Endodermal cell (in vitro differentiated cells): ENCODE measurements at regions not wholly inside any gene's neighbourhood (a gene's known extent, or its start where the extent isn't known, plus 50 kb on each side); places are given as distances from the start of the nearest gene placed in this dataset.

Experiments used
- DNase-seq: peaks from one replicate; pipeline ENCODE4 v3.0.0-alpha.2; 2017
- H3K27ac ChIP-seq: 2 replicates; pipeline ENCODE4 v1.5.1; 2013; ENCODE audit warnings: mild to moderate bottlenecking, low read depth, low read length, moderate library complexity
- H3K27me3 ChIP-seq: 2 replicates; pipeline ENCODE4 v1.6.1; 2013; ENCODE audit warnings: mild to moderate bottlenecking, low read length, moderate library complexity; ENCODE audit not compliant: insufficient read depth, control insufficient read depth, poor library complexity, severe bottlenecking
- H3K36me3 ChIP-seq: 2 replicates; pipeline ENCODE4 v1.7.0; 2013; ENCODE audit warnings: mild to moderate bottlenecking, low read length, moderate library complexity; ENCODE audit not compliant: control insufficient read depth, insufficient read depth
- H3K4me1 ChIP-seq: one replicate; pipeline ENCODE4 v1.7.0; 2013; ENCODE audit warnings: low read length; ENCODE audit not compliant: control insufficient read depth, insufficient read depth
- H3K4me3 ChIP-seq: 2 replicates; pipeline ENCODE4 v1.5.1; 2013; ENCODE audit warnings: mild to moderate bottlenecking, low read length, moderate library complexity
- H3K9ac ChIP-seq: 2 replicates; pipeline ENCODE4 v1.6.1; 2013; ENCODE audit warnings: mild to moderate bottlenecking, low read length, moderate library complexity; ENCODE audit not compliant: poor library complexity, severe bottlenecking; ENCODE audit errors: extremely low read depth
- H3K9me3 ChIP-seq: 2 replicates; pipeline ENCODE4 v1.6.1; 2013; ENCODE audit warnings: mild to moderate bottlenecking, low read length, moderate library complexity; ENCODE audit not compliant: control insufficient read depth
- H3K27ac Mint-ChIP-seq: 2 replicates; pipeline ENCODE4 v1.8.0; 2020; ENCODE audit warnings: mixed read lengths
- H3K27me3 Mint-ChIP-seq: 2 replicates; pipeline ENCODE4 v1.8.0; 2021; ENCODE audit warnings: mild to moderate bottlenecking, mixed read lengths; ENCODE audit not compliant: insufficient read depth
- H3K36me3 Mint-ChIP-seq: 2 replicates; pipeline ENCODE4 v1.8.0; 2020; ENCODE audit warnings: low read depth, mixed read lengths
- H3K4me1 Mint-ChIP-seq: 2 replicates; pipeline ENCODE4 v1.8.0; 2020; ENCODE audit warnings: mixed read lengths
- H3K4me3 Mint-ChIP-seq: 2 replicates; pipeline ENCODE4 v1.8.0; 2020; ENCODE audit warnings: mild to moderate bottlenecking, moderate library complexity, mixed read lengths
- H3K9me3 Mint-ChIP-seq: 2 replicates; pipeline ENCODE4 v1.8.0; 2020; ENCODE audit warnings: mild to moderate bottlenecking, mixed read lengths
- WGBS, 2 experiments: methylation state at CpG; one replicate each; pipeline versions ENCODE4 v1.1.5 to v1.1.7; 2013; ENCODE audit warnings: missing lambda C conversion rate in 2 of 2, mixed read lengths in 1 of 2; ENCODE audit not compliant: insufficient coverage in 1 of 2, insufficient read length in 1 of 2; 5-methylcytosine and 5-hydroxymethylcytosine counted together
- TF ChIP-seq, protein P1 (sequence below): fragments of 200-600 bp; sonication (generic); conservative IDR thresholded peaks from 2 replicates; pipeline ENCODE4 v1.5.0; 2021; ENCODE audit warnings: antibody characterized with exemption, mild to moderate bottlenecking

DNA sequence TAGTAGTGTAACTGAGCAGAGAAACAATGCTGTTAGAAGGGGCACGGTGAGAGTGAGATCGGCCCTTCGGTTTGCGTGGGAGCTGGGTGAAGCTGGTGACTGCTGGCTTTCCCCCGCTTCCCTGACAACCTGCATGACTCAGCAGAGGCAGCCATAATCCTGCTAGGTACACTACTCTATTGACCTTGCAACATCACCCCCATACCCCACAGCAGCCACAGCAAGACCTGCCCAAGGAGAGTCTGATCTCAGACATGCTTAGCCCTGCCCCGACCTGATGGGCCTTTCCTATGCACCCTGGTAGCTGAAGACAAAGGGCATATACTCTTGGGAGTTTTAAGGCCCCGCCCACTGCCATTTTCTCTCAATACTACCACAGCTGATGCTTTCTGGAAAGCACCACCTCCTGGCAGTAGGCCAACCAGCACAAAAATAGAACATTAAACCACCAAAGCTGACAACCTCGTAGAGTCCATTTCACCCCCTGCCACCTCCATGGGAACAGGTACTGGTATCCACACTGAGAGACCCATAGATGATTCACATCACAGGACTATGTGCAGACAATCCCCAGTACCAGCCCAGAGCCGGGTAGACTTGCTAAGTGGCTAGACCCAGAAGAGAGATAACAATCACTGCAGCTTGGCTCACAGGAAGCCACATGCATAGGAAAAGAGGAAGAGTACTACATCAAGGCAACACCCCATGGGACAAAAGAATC, 75.9 kb upstream of the RGS6 start:
- WGBS, 2 experiments: 85 to 93% methylated on average over 3 to 9 of the region's 9 CpGs
- TF ChIP-seq, protein P1, sequence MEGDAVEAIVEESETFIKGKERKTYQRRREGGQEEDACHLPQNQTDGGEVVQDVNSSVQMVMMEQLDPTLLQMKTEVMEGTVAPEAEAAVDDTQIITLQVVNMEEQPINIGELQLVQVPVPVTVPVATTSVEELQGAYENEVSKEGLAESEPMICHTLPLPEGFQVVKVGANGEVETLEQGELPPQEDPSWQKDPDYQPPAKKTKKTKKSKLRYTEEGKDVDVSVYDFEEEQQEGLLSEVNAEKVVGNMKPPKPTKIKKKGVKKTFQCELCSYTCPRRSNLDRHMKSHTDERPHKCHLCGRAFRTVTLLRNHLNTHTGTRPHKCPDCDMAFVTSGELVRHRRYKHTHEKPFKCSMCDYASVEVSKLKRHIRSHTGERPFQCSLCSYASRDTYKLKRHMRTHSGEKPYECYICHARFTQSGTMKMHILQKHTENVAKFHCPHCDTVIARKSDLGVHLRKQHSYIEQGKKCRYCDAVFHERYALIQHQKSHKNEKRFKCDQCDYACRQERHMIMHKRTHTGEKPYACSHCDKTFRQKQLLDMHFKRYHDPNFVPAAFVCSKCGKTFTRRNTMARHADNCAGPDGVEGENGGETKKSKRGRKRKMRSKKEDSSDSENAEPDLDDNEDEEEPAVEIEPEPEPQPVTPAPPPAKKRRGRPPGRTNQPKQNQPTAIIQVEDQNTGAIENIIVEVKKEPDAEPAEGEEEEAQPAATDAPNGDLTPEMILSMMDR: no peak
- H3K4me3 ChIP-seq: no peak overlapping the region
- H3K27me3 Mint-ChIP-seq: peaks cover 2% of the 10 kb centered on the region
- H3K9me3 ChIP-seq: peaks cover 17% of the 10 kb centered on the region
- no peak overlapping the region for H3K27ac ChIP-seq
- no peaks in the 10 kb centered on the region for H3K4me1 ChIP-seq
- peaks cover 63% of the 10 kb centered on the region for H3K36me3 Mint-ChIP-seq
- no peaks in the 10 kb centered on the region for H3K27me3 ChIP-seq
- H3K4me1 Mint-ChIP-seq: peaks cover 7% of the 10 kb centered on the region
- H3K9ac ChIP-seq: no peak overlapping the region
- no peak overlapping the region for H3K4me3 Mint-ChIP-seq
- no peak overlapping the region for H3K27ac Mint-ChIP-seq
- no peaks in the 10 kb centered on the region for H3K36me3 ChIP-seq
- H3K9me3 Mint-ChIP-seq: peaks cover 89% of the 10 kb centered on the region
- DNase-seq: no peak

- Histone ChIP-seq H3K4me3 (no peak overlapping the region), H3K4me1 (no peaks in the 10 kb centered on the region), H3K36me3 (no peaks in the 10 kb centered on the region), H3K9me3 (peaks cover 4% of the 10 kb centered on the region), H3K27me3 (no peaks in the 10 kb centered on the region), H3K9ac (no peak overlapping the region), H3K27ac (no peak overlapping the region)
- no peak overlapping the region for H3K27ac Mint-ChIP-seq
- TF ChIP-seq, protein P1: peak; percentile 54
- H3K36me3 Mint-ChIP-seq: peaks cover 7% of the 10 kb centered on the region
- 100% methylated on average over 2 to 3 of the region's 3 CpGs for WGBS, 2 experiments
- no peak overlapping the region for H3K4me3 Mint-ChIP-seq
- peaks cover 35% of the 10 kb centered on the region for H3K9me3 Mint-ChIP-seq
- H3K4me1 Mint-ChIP-seq: no peaks in the 10 kb centered on the region
- DNase-seq: no peak
- H3K27me3 Mint-ChIP-seq: no peaks in the 10 kb centered on the region
Observed at GRCh38 chr14:71863049-71863448, 69.2 kb upstream of the RGS6 start.

- Mint-ChIP-seq H3K4me3 (no peak overlapping the region), H3K27ac (no peak overlapping the region), H3K9me3 (peaks cover 28% of the 10 kb centered on the region), H3K4me1 (no peaks in the 10 kb centered on the region), H3K36me3 (peaks cover 2% of the 10 kb centered on the region), H3K27me3 (no peaks in the 10 kb centered on the region)
- TF ChIP-seq, protein P1: no peak
- DNase-seq: no peak
- Histone ChIP-seq H3K9ac (no peak overlapping the region), H3K36me3 (no peaks in the 10 kb centered on the region), H3K27ac (no peak overlapping the region), H3K4me1 (no peaks in the 10 kb centered on the region), H3K27me3 (no peaks in the 10 kb centered on the region), H3K9me3 (peaks cover 4% of the 10 kb centered on the region), H3K4me3 (no peak overlapping the region)
- 91 to 100% methylated on average over 2 to 3 of the region's 3 CpGs for WGBS, 2 experiments
Observed at GRCh38 chr14:71863766-71864165, 68.5 kb upstream of the RGS6 start.
